ENCODE measurements at regions not wholly inside any gene's neighbourhood (a gene's known extent, or its start where the extent isn't known, plus 50 kb on each side); places are given as distances from the start of the nearest gene placed in this dataset.

DNA sequence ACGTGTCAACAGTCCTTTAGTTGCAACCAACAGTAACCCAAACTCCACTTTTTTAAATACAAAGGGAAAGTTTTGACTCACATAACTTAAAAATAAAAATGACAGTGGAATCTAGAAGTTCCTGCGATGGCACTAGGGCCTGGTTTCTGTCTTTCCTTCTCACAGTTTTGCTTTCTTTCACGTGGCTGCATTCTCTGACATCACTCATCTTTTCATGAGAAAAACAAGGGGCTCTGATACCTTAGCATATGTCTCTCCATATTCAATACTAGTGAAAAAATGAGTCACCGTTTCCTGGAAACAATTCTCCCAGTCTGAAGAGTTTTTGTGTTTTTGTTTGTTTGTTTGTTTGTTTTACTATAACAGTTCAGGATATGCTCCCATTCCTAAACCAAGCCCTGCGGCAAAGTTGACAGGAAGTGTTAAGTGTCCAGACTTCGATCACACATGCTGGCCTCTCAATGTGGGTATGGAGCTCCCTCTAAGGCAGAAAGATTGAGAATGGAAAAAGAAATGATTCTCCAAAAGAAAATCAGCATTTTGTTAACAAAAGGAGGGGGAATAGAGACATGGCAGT lies 483.3 kb downstream of the TTLL7 start:
- H3K9me3 ChIP-seq: no peaks in the 10 kb centered on the region
- in situ Hi-C loops (cut with MboI; ENCODE audit: low pct_ligation_motif_present in 1 of 4, low pct_unique_long_range_greater_than_20kb in 1 of 4, low sequenced_read_pairs in 3 of 4) (no loop called here), intact Hi-C loops (cut with DNase I; ENCODE audit: low total_unique reads) (no loop called here)
- WGBS, 2 donors (ENCODE audit: low coverage in 1 of 2): 66 to 77% methylated on average over 6 of the region's 6 CpGs
- H3K27ac ChIP-seq: no peak overlapping the region
- H3K4me1 ChIP-seq: no peaks in the 10 kb centered on the region
- no peaks in the 10 kb centered on the region for H3K36me3 ChIP-seq
- TF ChIP-seq POLR2A (IDR thresholded peaks at IDR 0.05) (no peak), EP300 (IDR thresholded peaks at IDR 0.05; ENCODE audit: low read depth) (no peak), POLR2AphosphoS5 (IDR thresholded peaks at IDR 0.05) (no peak)
- TF ChIP-seq, protein P1, sequence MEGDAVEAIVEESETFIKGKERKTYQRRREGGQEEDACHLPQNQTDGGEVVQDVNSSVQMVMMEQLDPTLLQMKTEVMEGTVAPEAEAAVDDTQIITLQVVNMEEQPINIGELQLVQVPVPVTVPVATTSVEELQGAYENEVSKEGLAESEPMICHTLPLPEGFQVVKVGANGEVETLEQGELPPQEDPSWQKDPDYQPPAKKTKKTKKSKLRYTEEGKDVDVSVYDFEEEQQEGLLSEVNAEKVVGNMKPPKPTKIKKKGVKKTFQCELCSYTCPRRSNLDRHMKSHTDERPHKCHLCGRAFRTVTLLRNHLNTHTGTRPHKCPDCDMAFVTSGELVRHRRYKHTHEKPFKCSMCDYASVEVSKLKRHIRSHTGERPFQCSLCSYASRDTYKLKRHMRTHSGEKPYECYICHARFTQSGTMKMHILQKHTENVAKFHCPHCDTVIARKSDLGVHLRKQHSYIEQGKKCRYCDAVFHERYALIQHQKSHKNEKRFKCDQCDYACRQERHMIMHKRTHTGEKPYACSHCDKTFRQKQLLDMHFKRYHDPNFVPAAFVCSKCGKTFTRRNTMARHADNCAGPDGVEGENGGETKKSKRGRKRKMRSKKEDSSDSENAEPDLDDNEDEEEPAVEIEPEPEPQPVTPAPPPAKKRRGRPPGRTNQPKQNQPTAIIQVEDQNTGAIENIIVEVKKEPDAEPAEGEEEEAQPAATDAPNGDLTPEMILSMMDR (IDR thresholded peaks at IDR 0.05): no peak
- no peak overlapping the region for H3K4me3 ChIP-seq
- no peaks in the 10 kb centered on the region for H3K27me3 ChIP-seq
- no peak for DNase-seq

DNA sequence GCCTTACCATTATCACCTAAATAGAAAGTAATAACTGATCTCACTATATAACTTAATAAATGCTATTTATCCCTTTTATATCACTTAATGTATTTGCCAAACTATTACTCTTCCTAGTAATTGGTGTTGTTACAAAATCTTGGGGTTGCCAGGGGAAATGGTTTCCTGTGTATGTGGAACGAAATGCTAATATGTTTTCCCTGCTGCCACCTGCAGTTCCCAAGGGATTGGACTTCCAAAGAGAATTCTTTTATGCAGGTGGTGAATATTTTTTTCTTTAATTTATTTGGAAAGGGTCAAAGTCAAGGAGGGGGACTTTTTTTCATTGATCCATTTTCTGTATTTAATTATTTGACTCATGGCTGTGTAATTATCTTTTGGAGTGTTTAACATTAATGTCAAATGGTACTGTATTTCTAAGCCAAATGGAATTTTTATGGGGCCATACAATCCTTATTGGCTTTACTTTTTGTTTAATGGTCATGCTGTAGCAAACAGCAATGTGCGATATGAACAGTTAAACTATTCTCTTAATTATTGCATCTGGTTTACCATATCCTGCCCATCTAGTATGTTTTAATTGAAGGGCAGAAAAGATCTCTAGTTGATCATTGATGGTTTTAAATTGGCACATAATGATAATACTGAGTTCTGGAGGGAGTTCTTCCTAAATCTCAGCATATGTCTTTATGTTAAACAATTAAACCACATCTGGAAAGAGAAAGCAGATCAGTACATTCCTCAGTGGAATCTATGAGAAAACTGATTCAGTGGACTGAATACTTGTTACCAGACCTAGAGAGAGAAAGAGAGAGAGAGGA lies 486.3 kb downstream of the TTLL7 start:
- in situ Hi-C loops (cut with MboI; ENCODE audit: low pct_ligation_motif_present in 1 of 4, low pct_unique_long_range_greater_than_20kb in 1 of 4, low sequenced_read_pairs in 3 of 4): no loop called here
- no peak for TF ChIP-seq POLR2A (IDR thresholded peaks at IDR 0.05)
- TF ChIP-seq, protein P1 (IDR thresholded peaks at IDR 0.05): no peak
- TF ChIP-seq POLR2AphosphoS5 (IDR thresholded peaks at IDR 0.05): no peak
- no peak for TF ChIP-seq EP300 (IDR thresholded peaks at IDR 0.05; ENCODE audit: low read depth)
- intact Hi-C loops (cut with DNase I; ENCODE audit: low total_unique reads): no loop called here
- peaks cover 0 to 12% (median 6%) of the 10 kb centered on the region in 4 donors for H3K4me1 ChIP-seq
- H3K27ac ChIP-seq: no peak overlapping the region
- H3K27me3 ChIP-seq: no peaks in the 10 kb centered on the region
- no peak overlapping the region for H3K4me3 ChIP-seq
- WGBS, 2 donors (ENCODE audit: low coverage in 1 of 2): 45 to 59% methylated on average over 2 of the region's 2 CpGs
- no peaks in the 10 kb centered on the region for H3K9me3 ChIP-seq
- DNase-seq: no peak
- no peaks in the 10 kb centered on the region for H3K36me3 ChIP-seq

DNA sequence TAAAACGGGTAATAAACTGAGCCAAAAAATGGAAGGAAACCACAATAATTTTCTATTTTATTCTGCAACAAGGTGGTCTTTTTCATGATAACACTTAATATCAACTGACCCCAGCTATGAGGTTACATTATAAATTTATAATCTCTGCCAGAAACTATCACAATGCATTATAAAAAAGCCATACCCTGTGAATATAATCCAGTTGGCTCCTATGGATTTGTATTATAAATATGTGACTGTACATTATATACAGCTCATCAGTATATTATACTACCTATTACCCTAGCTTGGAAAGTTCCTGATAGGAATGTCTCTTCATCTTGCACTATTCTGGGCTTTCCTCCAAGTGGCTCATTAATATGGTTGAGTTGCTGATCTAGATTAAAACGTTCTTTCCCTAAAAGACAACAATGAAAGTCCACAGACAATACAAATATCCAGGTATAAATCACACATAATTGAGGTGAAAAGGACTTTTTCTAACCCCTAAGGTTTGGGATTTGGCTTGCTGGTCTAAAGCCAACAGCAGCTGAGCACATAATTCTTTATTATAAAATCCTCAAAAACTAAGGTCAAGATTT lies 487.7 kb downstream of the TTLL7 start:
- in situ Hi-C loops (cut with MboI; ENCODE audit: low pct_ligation_motif_present in 1 of 4, low pct_unique_long_range_greater_than_20kb in 1 of 4, low sequenced_read_pairs in 3 of 4): no loop called here
- intact Hi-C loops (cut with DNase I; ENCODE audit: low total_unique reads): no loop called here
- no peak for TF ChIP-seq POLR2A (IDR thresholded peaks at IDR 0.05)
- TF ChIP-seq, protein P1 (IDR thresholded peaks at IDR 0.05): no peak
- no peak for TF ChIP-seq EP300 (IDR thresholded peaks at IDR 0.05; ENCODE audit: low read depth)
- no peak for TF ChIP-seq POLR2AphosphoS5 (IDR thresholded peaks at IDR 0.05)

DNA sequence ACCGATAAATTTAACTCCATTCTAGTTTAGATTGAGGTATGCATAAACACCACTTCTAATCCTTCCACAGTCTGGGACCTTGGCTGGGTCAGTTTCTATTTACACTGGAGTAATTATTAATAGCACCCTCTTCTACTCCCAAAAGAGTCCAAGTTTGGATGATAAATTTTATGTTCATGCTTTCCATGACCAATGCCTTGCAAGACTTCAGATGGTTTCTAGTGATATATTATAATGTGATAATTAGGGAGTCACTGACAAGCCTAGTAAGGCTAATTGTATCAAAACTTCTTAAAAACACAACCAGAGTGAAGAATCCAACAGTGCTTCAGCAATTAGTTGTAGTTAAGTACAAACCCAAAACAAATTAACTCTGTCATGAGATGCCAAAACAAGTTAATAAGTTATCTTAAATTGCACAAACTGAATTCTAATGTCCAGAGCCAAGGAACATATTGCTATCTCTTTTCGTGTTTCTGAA lies 489.6 kb downstream of the TTLL7 start:
- H3K27me3 ChIP-seq: no peaks in the 10 kb centered on the region
- WGBS, 2 donors (ENCODE audit: low coverage in 1 of 2): 34 to 35% methylated on average over 2 of the region's 2 CpGs
- peak overlapping the region in 2 of 4 donors; percentile 23 to 26 for H3K27ac ChIP-seq
- no peak overlapping the region for H3K4me3 ChIP-seq
- in situ Hi-C loops (cut with MboI; ENCODE audit: low pct_ligation_motif_present in 1 of 4, low pct_unique_long_range_greater_than_20kb in 1 of 4, low sequenced_read_pairs in 3 of 4) (no loop called here), intact Hi-C loops (cut with DNase I; ENCODE audit: low total_unique reads) (no loop called here)
- no peaks in the 10 kb centered on the region for H3K36me3 ChIP-seq
- no peaks in the 10 kb centered on the region for H3K9me3 ChIP-seq
- peaks cover 0 to 12% (median 6%) of the 10 kb centered on the region in 4 donors for H3K4me1 ChIP-seq
- no peak for DNase-seq
- TF ChIP-seq POLR2A (IDR thresholded peaks at IDR 0.05) (no peak), POLR2AphosphoS5 (IDR thresholded peaks at IDR 0.05) (no peak), EP300 (IDR thresholded peaks at IDR 0.05; ENCODE audit: low read depth) (no peak)
- TF ChIP-seq, protein P1 (IDR thresholded peaks at IDR 0.05): no peak

More for the DNA sequence above, 487.7 kb downstream of the TTLL7 start:
- Histone ChIP-seq H3K27me3 (no peaks in the 10 kb centered on the region), H3K27ac (no peak overlapping the region), H3K4me1 (peaks cover 0 to 12% (median 6%) of the 10 kb centered on the region in 4 donors), H3K4me3 (no peak overlapping the region), H3K36me3 (no peaks in the 10 kb centered on the region), H3K9me3 (no peaks in the 10 kb centered on the region)
- DNase-seq: no peak
- 53 to 59% methylated on average over 2 of the region's 2 CpGs for WGBS, 2 donors (ENCODE audit: low coverage in 1 of 2)
